DOHH2 (cell line): ENCODE measurements at regions not wholly inside any gene's neighbourhood (a gene's known extent, or its start where the extent isn't known, plus 50 kb on each side); places are given as distances from the start of the nearest gene placed in this dataset.

ENCODE experiments used
- H3F3A ChIP-seq: fragments of 200-600 bp; sonication (generic), shearing (Covaris generic); 2 replicates; pipeline ENCODE4 v1.6.0; 2016; ENCODE audit warnings: antibody characterized with exemption, mild to moderate bottlenecking; ENCODE audit not compliant: control insufficient read depth, insufficient read depth
- H3K27ac ChIP-seq: fragments of 200-600 bp; sonication (generic); 2 replicates; pipeline ENCODE4 v1.5.1; 2014; ENCODE audit warnings: low read depth, mild to moderate bottlenecking, low read length, moderate library complexity
- H3K27me3 ChIP-seq: fragments of 200-600 bp; sonication (generic); 2 replicates; pipeline ENCODE4 v1.6.1; 2014; ENCODE audit warnings: mild to moderate bottlenecking, low read length, mixed read lengths; ENCODE audit not compliant: control insufficient read depth
- H3K36me3 ChIP-seq: fragments of 200-600 bp; sonication (generic); 2 replicates; pipeline ENCODE4 v1.6.1; 2014; ENCODE audit warnings: mild to moderate bottlenecking, low read length, moderate library complexity, mixed read lengths; ENCODE audit not compliant: control insufficient read depth
- H3K4me1 ChIP-seq: fragments of 200-600 bp; sonication (generic); 2 replicates; pipeline ENCODE4 v1.6.1; 2014; ENCODE audit warnings: mild to moderate bottlenecking, low read length, mixed read lengths; ENCODE audit not compliant: control insufficient read depth
- H3K4me2 ChIP-seq: fragments of 200-600 bp; sonication (generic); 2 replicates; pipeline ENCODE4 v1.6.0; 2014; ENCODE audit warnings: mild to moderate bottlenecking, low read length, moderate library complexity
- H3K4me3 ChIP-seq: fragments of 200-600 bp; sonication (generic); 2 replicates; pipeline ENCODE4 v1.5.1; 2014; ENCODE audit warnings: mild to moderate bottlenecking, low read length, mixed read lengths
- H3K79me2 ChIP-seq: fragments of 200-600 bp; sonication (generic); 2 replicates; pipeline ENCODE4 v1.6.1; 2014; ENCODE audit warnings: mild to moderate bottlenecking, low read length, mixed read lengths; ENCODE audit not compliant: control insufficient read depth
- H3K9me2 ChIP-seq: fragments of 200-600 bp; sonication (generic); replicated peaks from 2 replicates; pipeline ENCODE4 v1.6.1; 2014; ENCODE audit warnings: mild to moderate bottlenecking, low read length, mixed read lengths; ENCODE audit not compliant: control insufficient read depth
- H3K9me3 ChIP-seq: fragments of 200-600 bp; sonication (generic); 2 replicates; pipeline ENCODE4 v1.6.1; 2014; ENCODE audit warnings: antibody characterized with exemption, low read length, mixed read lengths; ENCODE audit not compliant: control insufficient read depth, insufficient read depth
- H4K20me1 ChIP-seq: fragments of 200-600 bp; sonication (generic); 2 replicates; pipeline ENCODE4 v1.6.0; 2014; ENCODE audit warnings: low read depth, mild to moderate bottlenecking, antibody characterized with exemption, low read length, moderate library complexity; ENCODE audit not compliant: control insufficient read depth, insufficient read depth
- CTCF ChIP-seq: fragments of 200-600 bp; sonication (generic); IDR thresholded peaks from one replicate; pipeline ENCODE4 v1.5.1; 2014; ENCODE audit warnings: antibody characterized with exemption, mild to moderate bottlenecking, low read depth, low read length; ENCODE audit not compliant: poor library complexity, severe bottlenecking
- EZH2phosphoT487 ChIP-seq: fragments of 200-600 bp; sonication (generic); IDR thresholded peaks from 2 replicates; pipeline ENCODE4 v1.6.1; 2017; ENCODE audit warnings: borderline replicate concordance, mild to moderate bottlenecking, antibody characterized with exemption, low read length, moderate library complexity, mixed read lengths

- no peaks in the 10 kb centered on the region for H3K4me1 ChIP-seq
- H3K9me2 ChIP-seq = no peaks in the 10 kb centered on the region
- H3K27me3 ChIP-seq = no peaks in the 10 kb centered on the region
- H3K4me2 ChIP-seq = no peak overlapping the region
- H3K36me3 ChIP-seq = no peaks in the 10 kb centered on the region
- H3K4me3 ChIP-seq = no peak overlapping the region
- H3K27ac ChIP-seq = no peak overlapping the region
- H3K9me3 ChIP-seq = no peaks in the 10 kb centered on the region
- H3K79me2 ChIP-seq = no peaks in the 10 kb centered on the region
- TF ChIP-seq CTCF (no peak), EZH2phosphoT487 (no peak)
- H3F3A ChIP-seq = no peaks in the 10 kb centered on the region
- no peaks in the 10 kb centered on the region for H4K20me1 ChIP-seq
These were observed 112.7 kb upstream of the TAS2R1 start for GRCh38 chr5:9742848-9743247.

GRCh38 chr5:9739135-9739534 is 109.0 kb upstream of the TAS2R1 start:
- TF ChIP-seq CTCF (no peak), EZH2phosphoT487 (no peak)
- H3K4me3 ChIP-seq = no peak overlapping the region
- no peaks in the 10 kb centered on the region for H3F3A ChIP-seq
- no peaks in the 10 kb centered on the region for H3K4me1 ChIP-seq
- no peaks in the 10 kb centered on the region for H3K36me3 ChIP-seq
- no peaks in the 10 kb centered on the region for H3K9me2 ChIP-seq
- no peaks in the 10 kb centered on the region for H3K79me2 ChIP-seq
- no peaks in the 10 kb centered on the region for H3K9me3 ChIP-seq
- H3K4me2 ChIP-seq = no peak overlapping the region
- H3K27ac ChIP-seq = no peak overlapping the region
- no peaks in the 10 kb centered on the region for H3K27me3 ChIP-seq
- no peaks in the 10 kb centered on the region for H4K20me1 ChIP-seq

- Histone ChIP-seq H4K20me1 (no peaks in the 10 kb centered on the region), H3K4me1 (no peaks in the 10 kb centered on the region), H3F3A (no peaks in the 10 kb centered on the region), H3K27me3 (no peaks in the 10 kb centered on the region), H3K9me2 (no peaks in the 10 kb centered on the region), H3K4me3 (no peak overlapping the region), H3K4me2 (no peak overlapping the region), H3K79me2 (no peaks in the 10 kb centered on the region), H3K27ac (no peak overlapping the region), H3K9me3 (no peaks in the 10 kb centered on the region), H3K36me3 (no peaks in the 10 kb centered on the region)
- TF ChIP-seq EZH2phosphoT487 = no peak
- no peak for TF ChIP-seq CTCF
These were observed 107.1 kb upstream of the TAS2R1 start for GRCh38 chr5:9737265-9737664.

- no peak for TF ChIP-seq CTCF
- TF ChIP-seq EZH2phosphoT487 = no peak
- H3F3A ChIP-seq = no peaks in the 10 kb centered on the region
These were observed 103.3 kb upstream of the TAS2R1 start for GRCh38 chr5:9733486-9733885.

More at GRCh38 chr5:9733486-9733885, 103.3 kb upstream of the TAS2R1 start:
- no peaks in the 10 kb centered on the region for H3K27me3 ChIP-seq
- H3K4me1 ChIP-seq = no peaks in the 10 kb centered on the region
- H3K9me2 ChIP-seq = no peaks in the 10 kb centered on the region
- H3K4me3 ChIP-seq = no peak overlapping the region
- H3K9me3 ChIP-seq = no peaks in the 10 kb centered on the region
- no peak overlapping the region for H3K4me2 ChIP-seq
- no peaks in the 10 kb centered on the region for H4K20me1 ChIP-seq
- H3K27ac ChIP-seq = no peak overlapping the region
- no peaks in the 10 kb centered on the region for H3K79me2 ChIP-seq
- no peaks in the 10 kb centered on the region for H3K36me3 ChIP-seq
